ENCODE measurements at regions not wholly inside any gene's neighbourhood (a gene's known extent, or its start where the extent isn't known, plus 50 kb on each side); places are given as distances from the start of the nearest gene placed in this dataset.

DNA sequence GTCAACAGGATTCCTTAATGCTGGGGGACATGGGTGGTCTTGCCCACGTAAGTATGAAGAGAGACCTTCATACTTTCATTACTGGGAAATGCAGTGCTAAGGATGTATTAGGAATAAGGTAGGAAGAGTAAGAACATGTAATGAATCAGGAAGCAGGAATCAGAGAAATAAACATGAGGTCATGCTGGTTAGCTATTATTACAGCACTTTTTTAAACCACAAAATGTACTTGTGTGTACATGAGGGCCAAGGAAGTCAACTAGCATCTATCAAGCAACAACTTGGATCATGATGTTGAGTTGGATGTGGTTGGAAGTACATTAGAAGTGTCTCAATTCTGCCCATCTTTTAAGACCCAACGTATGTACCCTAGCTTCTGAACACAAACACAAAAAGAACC is 63.5 kb upstream of the E2F3 start:
- TF ChIP-seq, protein P1, sequence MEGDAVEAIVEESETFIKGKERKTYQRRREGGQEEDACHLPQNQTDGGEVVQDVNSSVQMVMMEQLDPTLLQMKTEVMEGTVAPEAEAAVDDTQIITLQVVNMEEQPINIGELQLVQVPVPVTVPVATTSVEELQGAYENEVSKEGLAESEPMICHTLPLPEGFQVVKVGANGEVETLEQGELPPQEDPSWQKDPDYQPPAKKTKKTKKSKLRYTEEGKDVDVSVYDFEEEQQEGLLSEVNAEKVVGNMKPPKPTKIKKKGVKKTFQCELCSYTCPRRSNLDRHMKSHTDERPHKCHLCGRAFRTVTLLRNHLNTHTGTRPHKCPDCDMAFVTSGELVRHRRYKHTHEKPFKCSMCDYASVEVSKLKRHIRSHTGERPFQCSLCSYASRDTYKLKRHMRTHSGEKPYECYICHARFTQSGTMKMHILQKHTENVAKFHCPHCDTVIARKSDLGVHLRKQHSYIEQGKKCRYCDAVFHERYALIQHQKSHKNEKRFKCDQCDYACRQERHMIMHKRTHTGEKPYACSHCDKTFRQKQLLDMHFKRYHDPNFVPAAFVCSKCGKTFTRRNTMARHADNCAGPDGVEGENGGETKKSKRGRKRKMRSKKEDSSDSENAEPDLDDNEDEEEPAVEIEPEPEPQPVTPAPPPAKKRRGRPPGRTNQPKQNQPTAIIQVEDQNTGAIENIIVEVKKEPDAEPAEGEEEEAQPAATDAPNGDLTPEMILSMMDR (IDR thresholded peaks at IDR 0.05; ENCODE audit: borderline replicate concordance, extremely low read depth, low read length, poor library complexity, severe bottlenecking) = no peak
- no peak for TF ChIP-seq EZH2 (IDR thresholded peaks at IDR 0.05; ENCODE audit: borderline replicate concordance, low read depth, low read length, severe bottlenecking)
- no peak overlapping the region for H3K4me3 ChIP-seq (ENCODE audit: low read depth in 1 of 2, low read length in 2 of 2)
- no peaks in the 10 kb centered on the region for H3K36me3 ChIP-seq (ENCODE audit: insufficient read depth, low read length)
- no peaks in the 10 kb centered on the region for H3K27me3 ChIP-seq (ENCODE audit: insufficient read depth, low read length, poor library complexity)
- H3K27ac ChIP-seq (ENCODE audit: low read length) = no peak overlapping the region
- H2AFZ ChIP-seq (ENCODE audit: low read depth, low read length) = no peak overlapping the region
- no peak overlapping the region for H3K9ac ChIP-seq (ENCODE audit: low read depth, low read length)
- H3K79me2 ChIP-seq (ENCODE audit: insufficient read depth, low read length) = no peaks in the 10 kb centered on the region
- no peaks in the 10 kb centered on the region for H3K9me3 ChIP-seq (ENCODE audit: insufficient read depth, low read length, severe bottlenecking)
- no peaks in the 10 kb centered on the region for H4K20me1 ChIP-seq (ENCODE audit: insufficient read depth, low read length)
- ATAC-seq (ENCODE audit: insufficient read depth, low read depth) = no peak
- no peak overlapping the region for H3K4me2 ChIP-seq (ENCODE audit: insufficient read depth, low read length)
- no peaks in the 10 kb centered on the region for H3K4me1 ChIP-seq (ENCODE audit: insufficient read depth, low read length)
- DNase-seq = no peak

DNA sequence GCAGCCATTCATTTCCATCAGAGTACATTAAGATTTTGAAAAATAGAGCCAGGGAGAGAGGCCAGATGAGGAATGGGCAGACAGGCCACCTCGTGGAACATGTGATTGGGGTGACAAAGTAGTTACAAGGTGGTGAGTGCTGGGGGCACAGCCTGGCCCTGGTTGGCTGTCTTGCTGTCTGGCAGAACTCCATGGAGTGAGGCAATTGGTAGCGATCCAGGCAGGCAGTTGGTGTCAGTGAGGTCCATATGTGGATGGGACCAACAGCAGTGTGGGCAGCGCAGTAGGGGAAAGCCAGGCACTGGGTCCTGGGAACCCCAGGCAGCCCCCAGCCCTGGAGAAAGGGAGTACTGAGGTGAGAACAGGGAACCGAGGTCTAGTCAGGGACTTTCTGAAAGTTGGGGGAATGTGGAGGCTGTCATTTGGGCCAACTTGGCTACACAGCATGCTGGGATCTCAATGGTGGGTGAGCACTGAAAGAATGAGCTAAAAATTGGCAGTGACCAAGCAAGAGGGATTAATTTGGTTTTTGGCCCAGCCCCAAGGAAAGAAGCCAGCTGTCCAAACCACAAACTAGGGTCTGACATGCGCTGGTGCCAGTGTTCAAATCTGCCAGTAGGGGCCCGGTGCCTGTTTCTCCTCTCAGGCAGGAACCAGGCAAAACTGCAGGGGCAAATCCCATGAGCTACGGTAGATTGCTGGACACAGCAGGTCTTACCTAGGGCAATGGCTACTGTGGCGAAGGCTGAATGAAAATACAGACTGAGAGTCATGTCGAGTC is 61.4 kb upstream of the E2F3 start:
- Histone ChIP-seq H4K20me1 (ENCODE audit: insufficient read depth, low read length) (no peaks in the 10 kb centered on the region), H3K4me3 (ENCODE audit: low read depth in 1 of 2, low read length in 2 of 2) (no peak overlapping the region), H2AFZ (ENCODE audit: low read depth, low read length) (no peak overlapping the region), H3K4me2 (ENCODE audit: insufficient read depth, low read length) (no peak overlapping the region), H3K9me3 (ENCODE audit: insufficient read depth, low read length, severe bottlenecking) (no peaks in the 10 kb centered on the region), H3K27me3 (ENCODE audit: insufficient read depth, low read length, poor library complexity) (no peaks in the 10 kb centered on the region), H3K79me2 (ENCODE audit: insufficient read depth, low read length) (no peaks in the 10 kb centered on the region), H3K36me3 (ENCODE audit: insufficient read depth, low read length) (no peaks in the 10 kb centered on the region), H3K9ac (ENCODE audit: low read depth, low read length) (no peak overlapping the region), H3K27ac (ENCODE audit: low read length) (no peak overlapping the region), H3K4me1 (ENCODE audit: insufficient read depth, low read length) (no peaks in the 10 kb centered on the region)
- TF ChIP-seq EZH2 (IDR thresholded peaks at IDR 0.05; ENCODE audit: borderline replicate concordance, low read depth, low read length, severe bottlenecking) = no peak
- TF ChIP-seq, protein P1 (IDR thresholded peaks at IDR 0.05; ENCODE audit: borderline replicate concordance, extremely low read depth, low read length, poor library complexity, severe bottlenecking) = no peak
- DNase-seq = no peak
- ATAC-seq (ENCODE audit: insufficient read depth, low read depth) = no peak

- Histone ChIP-seq H3K4me1 (ENCODE audit: insufficient read depth, low read length) (no peaks in the 10 kb centered on the region), H3K9me3 (ENCODE audit: insufficient read depth, low read length, severe bottlenecking) (no peaks in the 10 kb centered on the region), H3K27me3 (ENCODE audit: insufficient read depth, low read length, poor library complexity) (no peaks in the 10 kb centered on the region), H3K9ac (ENCODE audit: low read depth, low read length) (no peak overlapping the region), H3K36me3 (ENCODE audit: insufficient read depth, low read length) (no peaks in the 10 kb centered on the region), H4K20me1 (ENCODE audit: insufficient read depth, low read length) (no peaks in the 10 kb centered on the region), H2AFZ (ENCODE audit: low read depth, low read length) (no peak overlapping the region), H3K27ac (ENCODE audit: low read length) (no peak overlapping the region), H3K4me2 (ENCODE audit: insufficient read depth, low read length) (no peak overlapping the region), H3K79me2 (ENCODE audit: insufficient read depth, low read length) (no peaks in the 10 kb centered on the region), H3K4me3 (ENCODE audit: low read depth in 1 of 2, low read length in 2 of 2) (no peak overlapping the region)
- DNase-seq (no peak), ATAC-seq (ENCODE audit: insufficient read depth, low read depth) (no peak)
- TF ChIP-seq EZH2 (IDR thresholded peaks at IDR 0.05; ENCODE audit: borderline replicate concordance, low read depth, low read length, severe bottlenecking) = no peak
- TF ChIP-seq, protein P1 (IDR thresholded peaks at IDR 0.05; ENCODE audit: borderline replicate concordance, extremely low read depth, low read length, poor library complexity, severe bottlenecking) = no peak
Measured at GRCh38 chr6:20341096-20341495, 60.6 kb upstream of the E2F3 start.

Measured in DND-41 (cell line).